ENCODE measurements at regions not wholly inside any gene's neighbourhood (a gene's known extent, or its start where the extent isn't known, plus 50 kb on each side); places are given as distances from the start of the nearest gene placed in this dataset.

DNA sequence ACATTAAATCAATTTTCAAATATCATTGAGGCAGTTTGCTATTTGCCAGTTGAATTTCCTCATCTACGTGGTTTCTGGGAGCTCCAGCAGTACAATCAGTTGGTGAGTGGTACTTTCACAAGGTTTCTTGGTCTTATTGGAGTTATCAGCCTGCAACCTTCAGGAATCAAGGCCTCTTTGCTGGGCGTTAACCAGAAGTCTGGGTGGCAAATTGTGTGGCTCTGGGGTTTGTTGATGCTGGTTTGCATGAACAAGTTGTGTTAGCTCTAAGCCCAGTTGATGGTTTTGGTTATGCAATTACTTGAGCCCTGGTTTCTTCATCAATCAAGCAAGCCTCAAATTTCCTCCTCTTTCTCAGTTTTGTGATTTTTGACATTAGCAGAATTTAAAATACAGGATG, 152.9 kb upstream of the ANKRD55 start:
- H3K9me1 ChIP-seq (ENCODE audit: control insufficient read depth, insufficient read depth, low read length): no peaks in the 10 kb centered on the region
- no peak for DNase-seq (ENCODE audit: extremely low read depth in 1 of 4, low spot score in 3 of 4)
- H3K9ac ChIP-seq (ENCODE audit: insufficient read depth in 1 of 2, low read depth in 2 of 2, low read length in 2 of 2): no peak overlapping the region
- CTCF ChIA-PET (ENCODE audit: low intra/inter-chr PET ratio): no interaction called here
- H3K4me3 ChIP-seq: no peak overlapping the region
- in situ Hi-C loops (cut with MboI) (no loop called here), intact Hi-C loops (cut with micrococcal nuclease) (no loop called here)
- H3K79me2 ChIP-seq (ENCODE audit: control insufficient read depth, insufficient read depth, low read length): no peaks in the 10 kb centered on the region
- no peak for FAIRE-seq
- H4K20me1 ChIP-seq (replicated peaks; ENCODE audit: control insufficient read depth, insufficient read depth, low read length): no peaks in the 10 kb centered on the region
- H3K9me3 ChIP-seq (replicated peaks; ENCODE audit: control insufficient read depth, insufficient read depth, low read depth, low read length): no peaks in the 10 kb centered on the region
- POLR2A ChIA-PET: interaction anchor here (0.7 kb wide), 1 partner anchor 11 kb away, joined by 4 read pairs; no protein-coding TSS in a partner anchor
- H3K4me2 ChIP-seq (ENCODE audit: insufficient read depth, low read length): no peak overlapping the region
- H3K27me3 ChIP-seq (ENCODE audit: control insufficient read depth in 2 of 2, insufficient read depth in 2 of 2, low read length in 2 of 2): peaks cover 0 to 4% of the 10 kb centered on the region in 2 experiments; a peak in 2 of 5 replicates
- no peak for ATAC-seq
- no TSS peak for BruUV-seq (replicated peaks)
- H3K27ac ChIP-seq (ENCODE audit: extremely low read depth, low read depth, low read length): no peak overlapping the region
- H3K4me1 ChIP-seq (replicated peaks in 1 of 2; ENCODE audit: control insufficient read depth in 2 of 2, insufficient read depth in 2 of 2, low read length in 2 of 2): peaks cover 0 to 4% of the 10 kb centered on the region in 2 experiments; a peak in 2 of 5 replicates
- 0% methylated on average over 2 of the region's 2 CpGs for WGBS (ENCODE audit: insufficient coverage, low coverage, missing lambda C conversion rate)
- no peaks in the 10 kb centered on the region for H3K36me3 ChIP-seq (ENCODE audit: control insufficient read depth, insufficient read depth, low read length)
- H2AFZ ChIP-seq (ENCODE audit: low read depth, low read length): no peak overlapping the region
- TF ChIP-seq NFRKB (IDR thresholded peaks at IDR 0.05; ENCODE audit: low read depth): no peak
- no peak for TF ChIP-seq NEUROD1 (IDR thresholded peaks at IDR 0.05; ENCODE audit: borderline replicate concordance, low read depth, low read length, partially characterized antibody)
- TF ChIP-seq NFYB (IDR thresholded peaks at IDR 0.05; ENCODE audit: extremely low read depth, insufficient read length): no peak
- no peak for TF ChIP-seq ZFP1 (CRISPR knock-in tag; IDR thresholded peaks at IDR 0.05)
- TF ChIP-seq ZNF121 (CRISPR knock-in tag; conservative IDR thresholded peaks at IDR 0.05): no peak
- TF ChIP-seq, protein P1, sequence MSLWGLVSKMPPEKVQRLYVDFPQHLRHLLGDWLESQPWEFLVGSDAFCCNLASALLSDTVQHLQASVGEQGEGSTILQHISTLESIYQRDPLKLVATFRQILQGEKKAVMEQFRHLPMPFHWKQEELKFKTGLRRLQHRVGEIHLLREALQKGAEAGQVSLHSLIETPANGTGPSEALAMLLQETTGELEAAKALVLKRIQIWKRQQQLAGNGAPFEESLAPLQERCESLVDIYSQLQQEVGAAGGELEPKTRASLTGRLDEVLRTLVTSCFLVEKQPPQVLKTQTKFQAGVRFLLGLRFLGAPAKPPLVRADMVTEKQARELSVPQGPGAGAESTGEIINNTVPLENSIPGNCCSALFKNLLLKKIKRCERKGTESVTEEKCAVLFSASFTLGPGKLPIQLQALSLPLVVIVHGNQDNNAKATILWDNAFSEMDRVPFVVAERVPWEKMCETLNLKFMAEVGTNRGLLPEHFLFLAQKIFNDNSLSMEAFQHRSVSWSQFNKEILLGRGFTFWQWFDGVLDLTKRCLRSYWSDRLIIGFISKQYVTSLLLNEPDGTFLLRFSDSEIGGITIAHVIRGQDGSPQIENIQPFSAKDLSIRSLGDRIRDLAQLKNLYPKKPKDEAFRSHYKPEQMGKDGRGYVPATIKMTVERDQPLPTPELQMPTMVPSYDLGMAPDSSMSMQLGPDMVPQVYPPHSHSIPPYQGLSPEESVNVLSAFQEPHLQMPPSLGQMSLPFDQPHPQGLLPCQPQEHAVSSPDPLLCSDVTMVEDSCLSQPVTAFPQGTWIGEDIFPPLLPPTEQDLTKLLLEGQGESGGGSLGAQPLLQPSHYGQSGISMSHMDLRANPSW (CRISPR knock-in tag; IDR thresholded peaks at IDR 0.05): no peak
- no peak for TF ChIP-seq GTF2E2 (tag; IDR thresholded peaks at IDR 0.05)
- TF ChIP-seq TBL1XR1 (IDR thresholded peaks at IDR 0.05; ENCODE audit: low read length in 2 of 2): no peak
- TF ChIP-seq, protein P2, sequence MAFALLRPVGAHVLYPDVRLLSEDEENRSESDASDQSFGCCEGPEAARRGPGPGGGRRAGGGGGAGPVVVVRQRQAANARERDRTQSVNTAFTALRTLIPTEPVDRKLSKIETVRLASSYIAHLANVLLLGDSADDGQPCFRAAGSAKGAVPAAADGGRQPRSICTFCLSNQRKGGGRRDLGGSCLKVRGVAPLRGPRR (CRISPR knock-in tag; IDR thresholded peaks at IDR 0.05): no peak
- TF ChIP-seq, protein P3, sequence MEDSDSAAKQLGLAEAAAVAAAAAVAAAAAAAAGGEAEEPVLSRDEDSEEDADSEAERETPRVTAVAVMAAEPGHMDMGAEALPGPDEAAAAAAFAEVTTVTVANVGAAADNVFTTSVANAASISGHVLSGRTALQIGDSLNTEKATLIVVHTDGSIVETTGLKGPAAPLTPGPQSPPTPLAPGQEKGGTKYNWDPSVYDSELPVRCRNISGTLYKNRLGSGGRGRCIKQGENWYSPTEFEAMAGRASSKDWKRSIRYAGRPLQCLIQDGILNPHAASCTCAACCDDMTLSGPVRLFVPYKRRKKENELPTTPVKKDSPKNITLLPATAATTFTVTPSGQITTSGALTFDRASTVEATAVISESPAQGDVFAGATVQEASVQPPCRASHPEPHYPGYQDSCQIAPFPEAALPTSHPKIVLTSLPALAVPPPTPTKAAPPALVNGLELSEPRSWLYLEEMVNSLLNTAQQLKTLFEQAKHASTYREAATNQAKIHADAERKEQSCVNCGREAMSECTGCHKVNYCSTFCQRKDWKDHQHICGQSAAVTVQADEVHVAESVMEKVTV (CRISPR knock-in tag; IDR thresholded peaks at IDR 0.05): no peak
- no peak for TF ChIP-seq CBX1 (IDR thresholded peaks at IDR 0.05; ENCODE audit: low read depth)
- TF ChIP-seq, protein P4, sequence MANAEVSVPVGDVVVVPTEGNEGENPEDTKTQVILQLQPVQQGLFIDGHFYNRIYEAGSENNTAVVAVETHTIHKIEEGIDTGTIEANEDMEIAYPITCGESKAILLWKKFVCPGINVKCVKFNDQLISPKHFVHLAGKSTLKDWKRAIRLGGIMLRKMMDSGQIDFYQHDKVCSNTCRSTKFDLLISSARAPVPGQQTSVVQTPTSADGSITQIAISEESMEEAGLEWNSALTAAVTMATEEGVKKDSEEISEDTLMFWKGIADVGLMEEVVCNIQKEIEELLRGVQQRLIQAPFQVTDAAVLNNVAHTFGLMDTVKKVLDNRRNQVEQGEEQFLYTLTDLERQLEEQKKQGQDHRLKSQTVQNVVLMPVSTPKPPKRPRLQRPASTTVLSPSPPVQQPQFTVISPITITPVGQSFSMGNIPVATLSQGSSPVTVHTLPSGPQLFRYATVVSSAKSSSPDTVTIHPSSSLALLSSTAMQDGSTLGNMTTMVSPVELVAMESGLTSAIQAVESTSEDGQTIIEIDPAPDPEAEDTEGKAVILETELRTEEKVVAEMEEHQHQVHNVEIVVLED (CRISPR knock-in tag; IDR thresholded peaks at IDR 0.05): no peak
- TF ChIP-seq, protein P5, sequence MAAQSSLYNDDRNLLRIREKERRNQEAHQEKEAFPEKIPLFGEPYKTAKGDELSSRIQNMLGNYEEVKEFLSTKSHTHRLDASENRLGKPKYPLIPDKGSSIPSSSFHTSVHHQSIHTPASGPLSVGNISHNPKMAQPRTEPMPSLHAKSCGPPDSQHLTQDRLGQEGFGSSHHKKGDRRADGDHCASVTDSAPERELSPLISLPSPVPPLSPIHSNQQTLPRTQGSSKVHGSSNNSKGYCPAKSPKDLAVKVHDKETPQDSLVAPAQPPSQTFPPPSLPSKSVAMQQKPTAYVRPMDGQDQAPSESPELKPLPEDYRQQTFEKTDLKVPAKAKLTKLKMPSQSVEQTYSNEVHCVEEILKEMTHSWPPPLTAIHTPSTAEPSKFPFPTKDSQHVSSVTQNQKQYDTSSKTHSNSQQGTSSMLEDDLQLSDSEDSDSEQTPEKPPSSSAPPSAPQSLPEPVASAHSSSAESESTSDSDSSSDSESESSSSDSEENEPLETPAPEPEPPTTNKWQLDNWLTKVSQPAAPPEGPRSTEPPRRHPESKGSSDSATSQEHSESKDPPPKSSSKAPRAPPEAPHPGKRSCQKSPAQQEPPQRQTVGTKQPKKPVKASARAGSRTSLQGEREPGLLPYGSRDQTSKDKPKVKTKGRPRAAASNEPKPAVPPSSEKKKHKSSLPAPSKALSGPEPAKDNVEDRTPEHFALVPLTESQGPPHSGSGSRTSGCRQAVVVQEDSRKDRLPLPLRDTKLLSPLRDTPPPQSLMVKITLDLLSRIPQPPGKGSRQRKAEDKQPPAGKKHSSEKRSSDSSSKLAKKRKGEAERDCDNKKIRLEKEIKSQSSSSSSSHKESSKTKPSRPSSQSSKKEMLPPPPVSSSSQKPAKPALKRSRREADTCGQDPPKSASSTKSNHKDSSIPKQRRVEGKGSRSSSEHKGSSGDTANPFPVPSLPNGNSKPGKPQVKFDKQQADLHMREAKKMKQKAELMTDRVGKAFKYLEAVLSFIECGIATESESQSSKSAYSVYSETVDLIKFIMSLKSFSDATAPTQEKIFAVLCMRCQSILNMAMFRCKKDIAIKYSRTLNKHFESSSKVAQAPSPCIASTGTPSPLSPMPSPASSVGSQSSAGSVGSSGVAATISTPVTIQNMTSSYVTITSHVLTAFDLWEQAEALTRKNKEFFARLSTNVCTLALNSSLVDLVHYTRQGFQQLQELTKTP (IDR thresholded peaks at IDR 0.05; ENCODE audit: low read depth in 1 of 2, partially characterized antibody in 2 of 2): no peak

Measured in K562 (cell line).